HG03378 (cell line): ENCODE measurements at regions not wholly inside any gene's neighbourhood (a gene's known extent, or its start where the extent isn't known, plus 50 kb on each side); places are given as distances from the start of the nearest gene placed in this dataset.
"Not testable (repeated sequence)": the region's sequence is repeated elsewhere in the genome, so short reads cannot be mapped to it uniquely, and the experiment has no call there.

Source experiments
- ATAC-seq: cut with Tn5 transposase; IDR thresholded peaks from one replicate; pipeline ENCODE4 v1.9.1; 2021; ENCODE audit warnings: mild to moderate bottlenecking, moderate library complexity; ENCODE audit not compliant: unreplicated experiment

- ATAC-seq, result no peak
These were observed 109.9 kb downstream of the TMEM182 start for GRCh38 chr2:102871707-102872106.

- no peak for ATAC-seq
These were observed 110.6 kb downstream of the TMEM182 start for GRCh38 chr2:102872388-102872787.

- not testable (repeated sequence) for ATAC-seq
These were observed 117.7 kb downstream of the TMEM182 start for GRCh38 chr2:102879513-102879912.

DNA sequence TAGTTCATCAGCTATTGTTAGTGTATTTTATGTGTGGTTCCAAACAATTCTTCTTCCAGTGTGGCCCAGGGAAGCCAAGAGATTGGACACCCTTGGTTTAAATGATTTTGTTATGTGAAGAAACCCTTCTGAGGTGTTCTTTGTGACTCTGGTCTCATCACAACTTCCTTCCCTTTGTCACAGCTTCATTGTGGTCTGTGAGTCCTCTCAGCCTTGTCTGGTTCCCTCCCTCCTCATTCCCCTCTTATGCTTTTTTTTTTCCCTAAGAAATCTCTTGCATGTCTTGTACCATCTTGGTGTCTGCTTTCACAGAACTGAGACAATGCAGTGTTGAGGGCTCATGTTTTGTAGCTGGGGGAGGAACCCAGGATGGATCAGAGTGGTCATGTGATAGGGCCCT is 118.9 kb downstream of the TMEM182 start:
- ATAC-seq, result no peak

DNA sequence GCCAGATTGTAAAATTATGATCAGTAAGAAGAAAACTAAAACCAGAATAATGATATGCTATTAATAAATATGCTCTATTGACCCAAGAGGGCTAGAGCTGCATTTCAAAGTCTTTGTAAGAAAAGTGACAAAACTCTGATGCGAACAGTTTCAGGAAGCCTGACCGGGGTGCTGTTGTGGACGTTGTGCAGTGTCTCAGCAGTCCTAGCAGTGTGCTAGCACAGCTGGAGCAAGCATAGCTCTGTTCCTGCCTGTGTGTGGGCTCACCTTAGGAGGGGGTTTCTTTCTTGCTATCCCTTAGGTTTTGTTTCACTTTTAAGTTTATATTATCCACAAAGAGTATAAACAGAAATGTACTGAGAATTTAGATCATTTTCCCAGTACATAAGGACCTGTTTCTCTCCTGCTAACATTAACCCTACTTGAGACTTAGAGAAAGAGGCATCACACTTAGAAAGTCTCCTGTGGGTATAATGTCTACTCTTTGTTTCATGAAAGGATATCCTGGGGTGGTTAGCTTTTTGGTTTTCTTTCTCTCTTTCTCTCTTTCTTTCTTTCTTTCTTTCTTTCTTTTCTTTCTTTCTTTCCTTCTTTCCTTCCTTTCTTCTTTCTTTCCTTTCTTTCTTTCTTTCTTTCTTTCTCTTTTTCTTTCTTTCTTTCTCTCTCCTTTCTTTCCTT is 124.5 kb downstream of the TMEM182 start:
- ATAC-seq, result no peak

DNA sequence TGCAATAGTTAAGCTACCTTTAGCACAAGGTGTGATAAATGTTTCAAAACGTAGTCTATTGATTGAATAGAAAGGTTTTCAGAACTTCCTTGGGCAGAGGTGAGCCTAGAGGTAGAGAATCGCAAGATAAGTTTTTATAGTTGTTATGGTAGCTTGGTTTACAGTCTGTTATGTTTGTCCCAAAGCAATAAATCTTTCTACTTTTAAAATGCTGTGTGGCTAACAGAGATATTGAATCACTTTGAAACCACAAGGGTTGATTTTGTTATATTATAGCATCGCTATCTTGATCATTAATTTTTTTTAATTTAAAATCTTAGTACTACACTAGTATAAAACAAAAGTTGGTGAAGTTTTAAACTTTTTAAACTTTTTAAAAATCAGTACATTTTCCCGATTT is 126.7 kb downstream of the TMEM182 start:
- no peak for ATAC-seq

DNA sequence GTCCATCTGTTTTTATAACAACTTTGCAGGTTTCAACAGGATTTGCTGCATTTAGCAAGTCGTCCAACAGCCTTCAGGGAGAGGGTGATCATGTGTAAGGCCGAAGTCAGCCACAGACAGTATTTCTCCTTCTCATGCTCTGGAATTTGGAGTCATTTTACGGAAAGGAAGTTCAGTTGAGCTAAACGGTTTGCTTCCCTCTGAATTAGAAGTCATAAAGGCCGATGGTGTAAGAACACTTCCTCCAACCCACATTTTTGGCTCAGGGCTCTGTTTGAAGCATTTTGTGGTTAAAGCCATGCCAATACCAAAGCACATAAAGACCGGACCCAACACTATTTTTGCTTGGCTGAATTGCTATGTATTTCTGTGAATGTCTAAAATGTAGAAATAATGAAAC is 129.5 kb downstream of the TMEM182 start:
- no peak for ATAC-seq

- ATAC-seq, result no peak
These were observed 131.0 kb downstream of the TMEM182 start for GRCh38 chr2:102892698-102893310.

DNA sequence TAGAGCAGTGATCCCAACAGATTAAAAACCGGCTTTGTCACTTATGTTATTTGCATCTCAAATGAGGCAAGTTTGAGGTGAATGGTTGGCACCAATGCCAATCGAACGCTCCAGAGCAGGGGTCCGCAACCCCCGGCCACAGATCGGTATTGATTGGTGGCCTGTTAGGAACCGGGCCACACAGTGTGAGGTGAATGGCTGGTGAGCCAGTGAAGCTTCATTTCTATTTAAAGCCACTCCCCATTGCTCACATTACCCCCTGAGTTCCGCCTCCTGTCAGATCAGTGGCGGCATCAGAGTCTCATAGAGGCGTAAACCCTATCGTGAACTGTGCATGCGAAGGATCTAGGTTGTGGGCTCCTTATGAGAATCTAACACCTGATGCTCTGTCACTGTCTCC is 132.0 kb downstream of the TMEM182 start:
- no peak for ATAC-seq

GRCh38 chr2:102895376-102895775 is 133.5 kb downstream of the TMEM182 start:
- no peak for ATAC-seq

DNA sequence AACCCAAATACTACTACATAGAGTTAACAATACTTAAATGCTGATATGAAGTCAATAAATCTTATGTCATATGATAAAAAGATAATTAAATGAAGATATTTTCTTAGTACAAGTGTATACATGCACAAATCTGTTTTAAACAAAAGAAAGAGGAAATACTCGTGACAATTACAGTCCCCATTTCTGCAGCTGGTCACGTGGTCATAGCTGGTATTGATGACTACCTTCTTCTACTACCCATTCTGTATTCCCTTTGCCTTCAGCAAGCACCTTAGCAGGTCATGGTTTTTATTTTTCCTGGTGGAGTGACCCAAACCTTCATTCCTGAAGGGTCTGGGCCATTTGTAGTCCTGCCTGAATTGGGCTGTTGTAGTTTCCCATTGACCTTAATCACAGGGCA is 147.4 kb downstream of the TMEM182 start:
- not testable (repeated sequence) for ATAC-seq

DNA sequence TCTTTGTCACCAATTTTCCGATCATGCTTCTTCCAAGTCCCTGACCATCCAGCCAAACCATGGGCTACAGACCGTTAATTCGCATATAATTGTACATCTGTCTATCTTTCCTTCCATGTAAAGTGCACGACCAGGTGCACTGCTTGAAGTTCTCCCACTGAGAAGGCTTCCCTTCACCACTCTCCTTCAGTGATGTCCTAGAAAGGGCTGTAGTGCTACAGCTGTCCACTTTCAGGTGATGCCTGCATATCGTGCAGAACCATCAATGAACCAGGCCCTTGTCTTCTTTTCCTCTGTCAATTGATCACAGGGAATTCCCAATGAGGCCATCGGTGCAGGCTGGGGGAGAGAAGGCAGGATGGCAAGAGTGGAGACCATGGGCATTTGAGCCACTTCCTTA is 148.9 kb downstream of the TMEM182 start:
- no peak for ATAC-seq

DNA sequence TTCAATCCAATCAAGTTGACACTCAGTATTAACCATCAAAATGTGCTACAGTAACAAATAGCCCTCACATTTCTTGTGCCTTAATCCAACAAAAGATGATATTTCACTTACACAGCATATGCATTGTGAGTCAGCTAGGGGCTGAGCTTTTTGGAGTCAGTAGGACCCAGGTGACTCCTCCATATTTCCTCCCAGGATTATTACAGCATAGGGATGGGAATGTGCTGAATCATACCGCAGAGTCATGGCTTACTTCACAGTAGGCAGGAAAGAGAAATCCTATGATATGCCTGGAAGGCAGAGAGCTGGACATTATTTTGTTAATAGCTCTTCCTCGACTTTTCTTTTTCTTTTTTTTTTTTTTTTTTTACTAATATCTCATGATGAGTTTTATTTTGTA is 153.3 kb downstream of the TMEM182 start:
- no peak for ATAC-seq

- ATAC-seq, result no peak
These were observed 160.5 kb downstream of the TMEM182 start for GRCh38 chr2:102922321-102922720.

GRCh38 chr2:102925003-102925402 is 163.2 kb downstream of the TMEM182 start:
- ATAC-seq, result no peak

DNA sequence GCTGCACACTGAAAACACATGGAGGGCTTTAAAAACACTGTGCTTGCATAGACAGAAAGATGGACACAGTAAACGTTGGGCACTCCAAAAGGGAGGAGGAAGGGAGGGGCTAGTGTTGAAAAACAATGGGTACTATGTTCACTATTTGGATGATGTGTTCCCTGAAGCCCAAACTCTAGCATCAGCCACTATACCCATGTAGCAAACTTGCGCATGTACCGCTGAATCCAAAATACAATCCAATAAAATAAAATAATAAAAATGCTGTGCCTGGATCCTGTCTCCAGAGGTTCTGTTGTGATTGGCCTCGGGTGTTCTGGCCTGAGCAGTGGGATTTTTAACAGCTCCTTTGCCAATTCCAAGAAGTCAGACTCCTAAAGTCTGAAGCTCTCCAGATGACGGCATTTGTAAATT is 166.0 kb downstream of the TMEM182 start:
- ATAC-seq, result no peak

DNA sequence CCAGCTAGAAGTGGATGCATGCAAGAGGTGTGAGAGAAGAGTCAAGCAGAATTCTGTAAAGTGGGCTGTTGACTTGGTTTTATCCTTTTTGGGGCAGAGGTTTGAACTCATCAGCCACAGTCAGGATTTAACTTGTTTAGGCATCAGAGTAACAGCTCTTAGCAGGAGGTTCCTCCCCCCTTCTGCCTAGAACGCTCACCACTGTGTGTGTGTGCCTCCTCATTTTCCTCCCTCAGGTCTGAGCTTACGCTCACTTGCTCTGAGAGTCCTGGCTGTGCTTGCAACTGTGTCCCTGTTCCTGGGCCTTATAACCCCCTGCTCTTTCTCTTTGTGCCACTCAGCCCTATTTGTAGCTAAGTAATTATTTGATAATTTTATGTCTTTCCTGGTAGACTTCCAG is 167.9 kb downstream of the TMEM182 start:
- no peak for ATAC-seq

GRCh38 chr2:102932501-102932900 is 170.7 kb downstream of the TMEM182 start:
- ATAC-seq, result no peak

GRCh38 chr2:102939207-102939606 is 177.4 kb downstream of the TMEM182 start:
- ATAC-seq, result no peak

DNA sequence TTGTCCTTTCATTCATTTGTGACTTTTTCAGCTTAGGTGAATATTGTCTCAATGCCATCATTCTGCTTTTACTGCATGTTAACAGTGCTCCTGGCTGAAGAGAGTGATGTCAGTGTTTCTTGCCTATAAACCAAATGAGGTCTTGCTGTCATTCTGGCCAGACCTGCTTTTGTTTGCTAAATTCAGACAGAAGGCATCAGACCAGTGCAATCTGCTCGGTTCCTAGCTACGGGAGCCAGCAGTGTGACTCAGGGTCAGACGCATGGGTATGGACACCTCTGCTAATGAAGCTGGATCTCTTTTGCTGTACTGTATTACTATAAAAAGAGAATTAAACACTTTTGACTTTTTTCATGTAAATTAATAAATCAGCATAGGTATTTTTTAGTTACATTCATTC is 178.9 kb downstream of the TMEM182 start:
- no peak for ATAC-seq

- ATAC-seq, result no peak
These were observed 180.3 kb downstream of the TMEM182 start for GRCh38 chr2:102942107-102942506.

GRCh38 chr2:102943251-102943650 is 181.4 kb downstream of the TMEM182 start:
- ATAC-seq, result no peak
